ENCODE measurements at regions not wholly inside any gene's neighbourhood (a gene's known extent, or its start where the extent isn't known, plus 50 kb on each side); places are given as distances from the start of the nearest gene placed in this dataset.
"Not testable (repeated sequence)": the region's sequence is repeated elsewhere in the genome, so short reads cannot be mapped to it uniquely, and the experiment has no call there.

DNA sequence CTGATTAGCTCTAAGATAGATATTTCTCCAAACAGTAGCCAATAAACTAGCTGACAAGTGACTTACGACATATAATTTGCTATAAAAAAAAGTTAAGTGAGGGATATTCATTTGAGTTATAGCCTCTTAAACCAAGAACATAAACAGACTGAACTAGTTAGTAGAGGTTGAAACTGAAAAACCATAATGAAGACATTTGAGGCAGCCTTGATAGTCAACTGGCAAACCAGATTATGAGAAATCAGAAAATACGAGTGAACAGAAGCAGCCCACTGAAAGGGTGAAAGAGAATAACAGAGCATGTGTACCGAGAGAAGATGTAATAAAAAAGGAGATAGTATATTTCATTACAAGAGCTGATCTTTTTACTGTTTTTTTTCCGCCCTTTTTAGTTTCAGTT, 698.1 kb upstream of the SETBP1 start:
- WGBS, 2 experiments (ENCODE audit: insufficient coverage in 1 of 2, insufficient read length in 1 of 2), result 93 to 96% methylated on average over 2 to 3 of the region's 4 CpGs
- H3K36me3 Mint-ChIP-seq (ENCODE audit: low read depth), result no peaks in the 10 kb centered on the region
- DNase-seq, result no peak
- no peaks in the 10 kb centered on the region for H3K4me1 Mint-ChIP-seq
- Histone ChIP-seq H3K27me3 (ENCODE audit: control insufficient read depth, insufficient read depth, low read length, poor library complexity, severe bottlenecking) (no peaks in the 10 kb centered on the region), H3K9ac (ENCODE audit: extremely low read depth, low read length, poor library complexity, severe bottlenecking) (no peak overlapping the region), H3K9me3 (ENCODE audit: control insufficient read depth, low read length) (peaks cover 5% of the 10 kb centered on the region), H3K36me3 (ENCODE audit: control insufficient read depth, insufficient read depth, low read length) (no peaks in the 10 kb centered on the region), H3K4me1 (ENCODE audit: control insufficient read depth, insufficient read depth, low read length) (no peaks in the 10 kb centered on the region), H3K27ac (ENCODE audit: low read depth, low read length) (no peak overlapping the region), H3K4me3 (ENCODE audit: low read length) (no peak overlapping the region)
- TF ChIP-seq, protein P1, sequence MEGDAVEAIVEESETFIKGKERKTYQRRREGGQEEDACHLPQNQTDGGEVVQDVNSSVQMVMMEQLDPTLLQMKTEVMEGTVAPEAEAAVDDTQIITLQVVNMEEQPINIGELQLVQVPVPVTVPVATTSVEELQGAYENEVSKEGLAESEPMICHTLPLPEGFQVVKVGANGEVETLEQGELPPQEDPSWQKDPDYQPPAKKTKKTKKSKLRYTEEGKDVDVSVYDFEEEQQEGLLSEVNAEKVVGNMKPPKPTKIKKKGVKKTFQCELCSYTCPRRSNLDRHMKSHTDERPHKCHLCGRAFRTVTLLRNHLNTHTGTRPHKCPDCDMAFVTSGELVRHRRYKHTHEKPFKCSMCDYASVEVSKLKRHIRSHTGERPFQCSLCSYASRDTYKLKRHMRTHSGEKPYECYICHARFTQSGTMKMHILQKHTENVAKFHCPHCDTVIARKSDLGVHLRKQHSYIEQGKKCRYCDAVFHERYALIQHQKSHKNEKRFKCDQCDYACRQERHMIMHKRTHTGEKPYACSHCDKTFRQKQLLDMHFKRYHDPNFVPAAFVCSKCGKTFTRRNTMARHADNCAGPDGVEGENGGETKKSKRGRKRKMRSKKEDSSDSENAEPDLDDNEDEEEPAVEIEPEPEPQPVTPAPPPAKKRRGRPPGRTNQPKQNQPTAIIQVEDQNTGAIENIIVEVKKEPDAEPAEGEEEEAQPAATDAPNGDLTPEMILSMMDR (conservative IDR thresholded peaks at IDR 0.05), result no peak
- H3K27me3 Mint-ChIP-seq (ENCODE audit: insufficient read depth), result no peaks in the 10 kb centered on the region
- H3K27ac Mint-ChIP-seq, result no peak overlapping the region
- H3K4me3 Mint-ChIP-seq, result no peak overlapping the region
- H3K9me3 Mint-ChIP-seq, result peaks cover 18% of the 10 kb centered on the region

DNA sequence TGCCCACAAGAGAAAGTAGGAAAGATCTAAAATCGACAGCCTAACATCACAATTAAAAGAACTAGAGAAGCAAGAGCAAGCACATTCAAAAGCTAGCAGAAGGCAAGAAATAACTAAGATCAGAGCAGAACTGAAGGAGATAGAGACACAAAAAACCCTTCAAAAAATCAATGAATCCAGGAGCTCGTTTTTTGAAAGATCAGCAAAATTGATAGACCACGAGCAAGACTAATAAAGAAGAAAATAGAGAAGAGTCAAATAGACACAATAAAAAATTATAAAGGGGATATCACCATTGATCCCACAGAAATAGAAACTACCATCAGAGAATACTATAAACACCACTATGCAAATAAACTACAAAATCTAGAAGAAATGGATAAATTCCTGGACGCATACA, 693.6 kb upstream of the SETBP1 start:
- not testable (repeated sequence) for H3K4me1 ChIP-seq (ENCODE audit: control insufficient read depth, insufficient read depth, low read length); DNase-seq

DNA sequence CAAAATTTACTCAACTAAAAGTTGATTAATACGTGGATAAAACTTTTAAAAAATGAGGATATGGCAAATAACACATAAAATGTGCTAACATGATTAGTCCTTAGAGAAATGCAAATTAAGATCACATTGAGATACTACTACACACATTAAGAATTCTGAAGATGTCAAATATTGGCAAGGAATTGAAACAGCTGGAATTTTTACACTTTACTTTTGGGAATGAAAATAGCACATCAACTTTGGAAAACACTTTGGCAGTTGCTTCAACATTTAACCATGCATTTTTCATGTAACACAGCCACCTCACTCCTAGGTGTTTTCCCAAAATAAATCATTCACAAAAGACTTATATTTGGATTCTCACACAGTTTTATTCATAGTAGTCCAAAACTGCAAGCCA, 687.9 kb upstream of the SETBP1 start:
- Mint-ChIP-seq H3K9me3 (peaks cover 26% of the 10 kb centered on the region), H3K36me3 (ENCODE audit: low read depth) (no peaks in the 10 kb centered on the region), H3K27me3 (ENCODE audit: insufficient read depth) (no peaks in the 10 kb centered on the region), H3K4me1 (peaks cover 5% of the 10 kb centered on the region), H3K4me3 (no peak overlapping the region), H3K27ac (no peak overlapping the region)
- no peak overlapping the region for H3K27ac ChIP-seq (ENCODE audit: low read depth, low read length)
- no peak overlapping the region for H3K4me3 ChIP-seq (ENCODE audit: low read length)
- H3K9ac ChIP-seq (ENCODE audit: extremely low read depth, low read length, poor library complexity, severe bottlenecking), result no peak overlapping the region
- H3K36me3 ChIP-seq (ENCODE audit: control insufficient read depth, insufficient read depth, low read length), result no peaks in the 10 kb centered on the region
- TF ChIP-seq, protein P1 (conservative IDR thresholded peaks at IDR 0.05), result no peak
- H3K27me3 ChIP-seq (ENCODE audit: control insufficient read depth, insufficient read depth, low read length, poor library complexity, severe bottlenecking), result no peaks in the 10 kb centered on the region
- no peaks in the 10 kb centered on the region for H3K4me1 ChIP-seq (ENCODE audit: control insufficient read depth, insufficient read depth, low read length)
- H3K9me3 ChIP-seq (ENCODE audit: control insufficient read depth, low read length), result no peaks in the 10 kb centered on the region
- WGBS, 2 experiments (ENCODE audit: insufficient coverage in 1 of 2, insufficient read length in 1 of 2), result 100% methylated on average over 1 of the region's 1 CpG; no CpG with 5 or more reads in 1 of the 2 experiments
- DNase-seq, result no peak

More for the DNA sequence above, 693.6 kb upstream of the SETBP1 start:
- H3K27me3 ChIP-seq (ENCODE audit: control insufficient read depth, insufficient read depth, low read length, poor library complexity, severe bottlenecking); H3K9me3 ChIP-seq (ENCODE audit: control insufficient read depth, low read length); H3K9ac ChIP-seq (ENCODE audit: extremely low read depth, low read length, poor library complexity, severe bottlenecking); H3K27me3 Mint-ChIP-seq (ENCODE audit: insufficient read depth); H3K4me1 Mint-ChIP-seq; H3K4me3 ChIP-seq (ENCODE audit: low read length); H3K4me3 Mint-ChIP-seq; H3K27ac Mint-ChIP-seq; H3K27ac ChIP-seq (ENCODE audit: low read depth, low read length); H3K36me3 Mint-ChIP-seq (ENCODE audit: low read depth); H3K36me3 ChIP-seq (ENCODE audit: control insufficient read depth, insufficient read depth, low read length): not testable (repeated sequence)
- H3K9me3 Mint-ChIP-seq, result peaks cover 45% of the 10 kb centered on the region
- WGBS, 2 experiments (ENCODE audit: insufficient coverage in 1 of 2, insufficient read length in 1 of 2), result 90 to 100% methylated on average over 1 to 4 of the region's 4 CpGs

DNA sequence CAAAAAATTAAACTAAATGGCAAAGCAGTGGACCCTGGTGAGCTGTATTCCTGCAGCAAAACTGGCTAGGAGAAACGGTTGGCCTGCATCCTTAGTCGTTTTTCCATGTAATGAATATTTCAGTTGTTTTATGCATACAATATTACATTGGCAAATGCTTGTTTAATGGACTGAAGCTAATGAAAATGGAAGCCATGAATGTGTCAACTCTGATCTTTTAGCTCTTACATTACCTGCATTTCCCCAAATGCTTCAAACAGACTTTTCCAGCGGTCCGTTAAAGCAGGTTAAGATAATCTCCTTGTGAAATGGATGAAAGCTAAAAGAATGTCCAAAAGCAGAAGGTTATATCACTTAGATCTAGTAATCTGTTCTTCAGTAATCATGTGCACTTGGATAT, 686.3 kb upstream of the SETBP1 start:
- H3K4me3 Mint-ChIP-seq, result no peak overlapping the region
- H3K4me1 ChIP-seq (ENCODE audit: control insufficient read depth, insufficient read depth, low read length), result peaks cover 4% of the 10 kb centered on the region
- DNase-seq, result no peak
- H3K4me1 Mint-ChIP-seq, result peaks cover 12% of the 10 kb centered on the region
- no peaks in the 10 kb centered on the region for H3K9me3 ChIP-seq (ENCODE audit: control insufficient read depth, low read length)
- H3K9me3 Mint-ChIP-seq, result peaks cover 13% of the 10 kb centered on the region
- TF ChIP-seq, protein P1 (conservative IDR thresholded peaks at IDR 0.05), result no peak
- H3K36me3 Mint-ChIP-seq (ENCODE audit: low read depth), result no peaks in the 10 kb centered on the region
- no peak overlapping the region for H3K27ac ChIP-seq (ENCODE audit: low read depth, low read length)
- H3K27me3 ChIP-seq (ENCODE audit: control insufficient read depth, insufficient read depth, low read length, poor library complexity, severe bottlenecking), result no peaks in the 10 kb centered on the region
- no peak overlapping the region for H3K27ac Mint-ChIP-seq
- H3K9ac ChIP-seq (ENCODE audit: extremely low read depth, low read length, poor library complexity, severe bottlenecking), result no peak overlapping the region
- no peaks in the 10 kb centered on the region for H3K36me3 ChIP-seq (ENCODE audit: control insufficient read depth, insufficient read depth, low read length)
- no peaks in the 10 kb centered on the region for H3K27me3 Mint-ChIP-seq (ENCODE audit: insufficient read depth)
- no peak overlapping the region for H3K4me3 ChIP-seq (ENCODE audit: low read length)
- 80 to 98% methylated on average over 1 to 3 of the region's 4 CpGs for WGBS, 2 experiments (ENCODE audit: insufficient coverage in 1 of 2, insufficient read length in 1 of 2)

Data from endodermal cell (in vitro differentiated cells).